Dermis blood vessel endothelial cell (primary cell): ENCODE measurements at regions not wholly inside any gene's neighbourhood (a gene's known extent, or its start where the extent isn't known, plus 50 kb on each side); places are given as distances from the start of the nearest gene placed in this dataset.

ENCODE experiments used
- DNase-seq: peaks from one replicate; pipeline ENCODE4 v3.0.0; 2010

DNA sequence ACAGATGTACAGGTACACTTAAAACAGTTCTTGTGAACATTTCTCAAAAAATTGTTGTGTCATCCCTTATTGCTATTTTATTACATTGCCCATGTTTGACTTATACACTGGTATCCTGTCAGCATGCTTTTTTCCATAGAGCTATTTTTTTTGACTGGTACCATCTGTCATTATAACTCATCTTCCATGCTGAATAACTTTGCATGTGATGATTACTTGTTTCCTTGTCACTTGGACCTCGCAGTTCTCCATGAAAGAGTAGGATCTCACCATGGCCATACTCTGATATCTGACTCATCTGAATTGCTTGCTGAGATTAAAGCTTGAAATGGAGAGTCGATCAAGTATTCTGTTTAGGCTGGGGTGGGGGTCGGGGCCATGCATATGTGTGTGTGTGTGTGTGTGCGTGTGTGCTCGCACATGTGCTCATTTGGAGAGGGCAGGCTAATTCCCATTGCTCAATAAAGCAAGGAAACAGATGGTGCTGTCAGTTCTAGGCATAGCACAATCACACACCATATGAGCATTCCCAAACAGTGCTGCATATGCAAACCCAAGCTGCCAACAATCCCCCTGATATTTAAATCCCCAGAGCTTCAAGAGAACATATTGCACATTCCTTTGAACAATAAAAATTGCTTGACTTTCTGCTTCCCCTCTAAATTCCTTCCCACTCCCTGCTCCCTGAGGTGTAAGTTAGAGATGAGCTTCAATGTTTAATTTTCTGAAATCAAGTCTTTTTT lies 62.9 kb downstream of the NHLRC3 start:
- no peak for DNase-seq

DNA sequence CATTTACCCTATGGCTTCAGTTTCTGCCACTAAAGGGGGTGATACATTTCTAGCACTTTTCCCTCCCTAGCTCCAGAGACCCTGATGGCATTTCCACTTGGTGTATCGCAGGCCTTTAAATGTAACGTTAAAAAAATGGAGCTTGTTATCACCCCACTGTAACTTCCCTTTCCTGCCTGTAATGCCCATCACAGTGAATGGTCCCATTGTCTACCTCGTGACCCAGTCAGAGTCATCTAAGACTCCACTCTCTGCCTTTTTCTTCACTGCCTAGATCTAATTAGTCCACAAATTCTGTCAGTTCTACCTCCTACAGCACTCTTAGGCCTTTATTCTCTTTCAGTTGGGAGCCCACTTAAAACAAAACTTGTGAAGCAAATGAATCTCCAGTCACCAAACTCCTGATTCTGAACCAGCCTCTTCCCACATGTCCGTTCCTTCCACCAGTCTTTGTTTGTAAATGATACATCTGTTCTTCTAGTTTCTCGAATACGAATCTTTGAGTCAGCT lies 64.8 kb downstream of the NHLRC3 start:
- DNase-seq = peak; percentile 6

DNA sequence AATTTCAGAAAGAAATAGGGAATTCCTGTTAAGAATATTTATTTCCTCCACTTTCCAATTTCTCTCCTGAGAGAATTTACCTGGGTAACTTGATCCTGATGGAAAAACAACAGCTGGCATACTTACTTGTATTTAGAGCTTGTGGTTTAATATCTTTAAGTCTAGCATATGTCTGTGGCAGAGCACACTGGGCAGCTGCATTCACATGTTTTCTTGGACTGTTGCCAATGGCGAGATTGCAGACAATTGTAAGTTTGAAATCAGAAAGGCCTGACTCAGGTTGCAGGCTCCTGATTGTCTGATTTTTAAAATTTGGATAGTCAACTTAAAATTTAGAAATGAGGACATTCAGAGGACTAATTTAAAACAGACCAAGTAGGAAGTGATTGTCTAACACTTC lies 66.9 kb downstream of the NHLRC3 start:
- peak; percentile 41 for DNase-seq

DNA sequence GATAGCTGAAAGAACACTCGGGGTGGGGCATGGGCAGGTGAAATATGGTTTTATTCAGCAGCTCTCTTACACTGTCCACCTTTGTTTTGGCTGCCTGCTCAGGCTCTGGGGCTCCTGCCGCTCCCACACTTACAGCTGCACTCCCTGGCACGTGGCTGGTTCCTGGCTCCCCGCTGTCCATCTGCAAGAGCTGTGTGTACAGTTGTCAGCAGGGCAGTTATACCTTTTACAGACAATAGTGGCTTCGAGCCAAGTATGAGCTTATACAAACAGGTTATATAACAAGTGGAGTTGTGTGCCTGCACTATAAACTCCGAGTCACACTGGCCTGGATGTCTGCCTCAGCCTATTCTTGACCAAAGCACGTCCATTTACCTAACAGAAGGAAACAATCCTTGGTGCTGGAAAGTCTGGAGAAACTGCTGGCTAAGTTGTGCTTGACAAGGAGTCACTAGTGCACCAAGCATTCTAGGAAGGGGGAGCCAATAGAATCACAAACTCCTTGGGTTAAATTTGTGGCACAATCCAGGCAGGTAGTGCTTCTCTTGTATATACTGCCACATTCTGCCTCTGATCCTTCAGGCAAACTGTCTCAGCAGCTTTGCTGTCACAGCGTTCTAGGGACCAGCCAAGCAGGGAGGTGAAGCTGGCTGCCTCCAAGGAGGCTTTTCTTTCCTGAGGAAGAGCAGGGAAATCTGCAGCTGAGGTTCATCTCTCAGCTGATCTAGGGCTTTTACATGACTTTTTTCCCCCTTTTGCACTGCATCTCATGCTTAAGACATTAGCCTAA lies 68.2 kb downstream of the NHLRC3 start:
- peak; percentile 2 for DNase-seq

DNA sequence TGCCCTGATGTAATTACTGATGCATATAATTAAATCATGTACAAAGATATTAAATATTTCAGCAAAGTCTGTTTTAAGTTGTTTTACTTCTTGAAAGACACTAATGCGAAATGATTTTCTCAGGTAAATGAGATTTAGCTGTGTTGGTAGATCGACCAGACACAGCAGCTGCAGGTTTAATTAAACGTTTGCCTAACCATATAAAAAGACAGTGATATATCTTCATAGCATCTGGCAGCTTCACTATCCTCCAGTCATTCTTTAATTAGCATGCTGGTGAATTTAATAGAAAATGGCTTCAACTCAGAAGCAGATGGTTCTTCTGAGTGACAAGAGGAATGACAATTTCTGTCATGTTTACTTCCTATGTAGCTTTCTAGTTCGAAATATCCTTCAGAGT lies 69.3 kb downstream of the NHLRC3 start:
- DNase-seq = no peak

DNA sequence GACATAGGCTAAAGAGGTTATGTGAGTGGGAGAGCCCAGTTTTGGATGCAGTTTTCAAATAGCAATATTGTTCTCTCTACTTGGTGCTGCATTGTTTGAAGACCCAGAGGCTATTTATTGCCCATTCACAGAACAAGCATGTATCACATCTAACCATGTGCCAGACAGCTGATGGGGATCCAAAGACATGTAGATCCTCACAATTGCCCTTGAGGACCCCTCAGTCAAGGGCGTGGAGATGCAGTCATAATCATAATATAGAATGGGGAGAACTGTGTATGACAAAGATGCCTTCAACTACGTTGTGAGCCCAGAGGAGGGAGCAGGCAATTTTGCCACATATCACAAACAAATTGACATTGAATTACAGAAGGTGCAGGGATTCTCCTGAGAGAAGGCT lies 70.5 kb downstream of the NHLRC3 start:
- no peak for DNase-seq

DNA sequence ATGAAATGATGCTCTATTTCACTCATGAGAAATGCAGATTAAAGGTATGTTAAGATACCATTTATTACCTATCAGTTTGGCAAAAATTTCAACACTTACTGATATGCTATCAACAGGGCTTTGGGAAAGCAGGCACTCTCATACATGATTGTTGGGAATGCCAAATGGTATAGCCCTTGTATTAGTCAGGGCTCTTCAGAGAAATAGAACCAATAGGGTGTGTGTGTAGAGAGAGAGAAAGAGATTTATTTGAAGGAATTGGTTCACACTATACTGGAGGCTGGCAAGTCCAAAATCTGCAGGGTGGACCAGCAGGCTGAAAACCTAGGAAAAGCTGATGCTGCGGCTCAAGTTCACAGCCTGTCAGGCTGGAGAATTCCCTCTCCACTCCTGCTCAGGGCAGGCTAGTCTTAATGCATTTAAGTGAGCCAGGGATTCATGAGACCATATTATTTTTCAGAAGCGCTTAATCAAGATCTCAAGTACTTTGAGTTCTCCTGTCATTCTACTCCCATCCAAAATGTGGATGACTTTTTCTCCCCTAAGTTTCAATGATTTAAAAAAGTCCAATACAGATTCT lies 72.4 kb downstream of the NHLRC3 start:
- DNase-seq = no peak

DNA sequence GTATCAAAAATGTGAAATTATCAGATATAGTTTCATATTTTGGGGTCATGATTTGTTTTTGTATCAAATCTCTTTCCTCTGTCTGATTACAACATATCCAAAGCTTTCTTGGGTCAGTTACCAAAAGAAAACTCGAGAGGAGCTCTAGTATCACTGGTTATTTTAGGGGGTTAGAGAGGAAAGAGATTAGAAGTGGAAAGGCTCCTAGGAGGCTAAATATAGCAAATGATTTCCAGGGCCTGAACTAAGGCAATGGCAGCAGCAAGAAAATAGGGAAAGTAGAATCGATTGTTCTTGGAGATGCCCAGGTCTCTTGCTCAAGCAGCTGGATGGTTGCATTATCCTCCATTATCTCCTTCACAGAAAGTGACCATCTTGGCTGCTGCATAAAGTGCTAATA lies 72.9 kb downstream of the NHLRC3 start:
- DNase-seq = no peak

DNA sequence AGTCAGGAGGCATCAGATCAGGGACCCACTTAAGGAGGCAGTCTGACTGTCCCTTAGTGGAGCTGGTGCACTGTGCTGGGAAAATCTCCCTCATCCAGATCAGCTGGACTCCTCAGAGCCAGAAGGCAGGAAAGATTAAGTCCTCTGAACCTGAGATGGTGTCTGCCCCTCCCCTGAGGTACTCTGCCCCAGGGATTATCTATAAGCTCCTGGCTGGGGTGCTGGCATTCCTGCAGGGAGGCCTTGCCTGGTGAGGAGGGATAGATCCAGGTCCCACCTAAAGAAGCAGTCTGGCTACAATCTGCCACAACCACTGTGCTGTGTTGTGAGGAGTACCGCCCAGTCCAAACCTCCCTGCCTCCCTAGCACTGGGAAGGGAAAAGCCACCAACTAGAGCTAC lies 81.2 kb downstream of the NHLRC3 start:
- no peak for DNase-seq

DNA sequence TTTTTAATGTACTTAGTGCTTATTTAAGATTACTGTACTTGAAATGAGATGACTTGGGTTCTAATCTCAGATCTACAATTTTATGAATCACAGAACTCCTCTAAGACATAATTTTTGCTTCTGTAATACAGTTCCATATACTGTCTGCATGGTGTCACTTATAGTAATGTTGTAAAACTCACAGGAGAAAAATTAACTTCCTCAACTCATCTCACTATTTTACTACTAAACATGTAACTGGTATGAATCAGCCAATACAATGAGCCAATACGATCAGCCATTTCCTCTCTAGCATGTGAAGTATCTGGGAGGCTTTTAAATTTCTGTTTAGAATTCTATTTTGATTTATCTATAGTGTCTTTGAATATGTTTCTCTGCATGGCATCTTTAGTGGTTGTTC lies 85.3 kb downstream of the NHLRC3 start:
- DNase-seq = no peak

DNA sequence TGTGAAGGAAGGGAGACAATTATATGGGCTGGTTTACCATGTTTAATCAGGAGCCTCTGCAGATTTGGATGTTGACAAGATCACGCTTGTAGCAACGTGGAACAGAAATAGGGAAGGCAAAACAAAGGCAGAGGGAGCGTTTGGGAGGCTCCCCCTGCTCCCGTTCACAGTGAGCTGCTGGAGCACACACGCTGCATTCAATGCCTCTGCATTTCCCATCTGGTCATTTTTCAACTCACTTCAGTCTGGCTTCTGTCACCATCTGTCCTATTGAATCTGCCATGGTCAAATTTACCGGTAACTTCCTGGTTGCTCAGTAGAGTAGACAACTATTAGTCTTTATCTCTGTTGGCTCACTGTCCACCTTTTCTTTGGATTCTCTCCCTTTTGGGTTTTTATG lies 91.0 kb downstream of the NHLRC3 start:
- DNase-seq = no peak

DNA sequence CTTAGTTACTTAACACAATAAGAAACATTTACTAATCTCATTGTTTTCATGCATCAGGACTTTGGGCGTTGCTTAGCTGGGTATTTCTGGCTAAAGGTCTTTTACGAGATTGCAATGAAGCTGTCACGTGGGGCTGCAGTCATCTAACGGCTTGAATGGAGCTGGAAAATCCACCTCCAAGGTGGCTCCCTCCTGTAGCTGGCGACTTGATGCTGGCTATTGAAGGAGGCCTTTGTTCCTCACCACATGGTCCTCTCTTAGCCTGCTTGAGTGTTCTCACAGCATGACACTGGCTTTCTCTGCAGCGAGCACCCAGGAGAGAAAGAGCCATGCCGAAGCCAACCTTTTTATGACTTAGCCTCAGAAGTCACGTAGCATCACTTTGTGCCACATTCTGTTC lies 92.0 kb downstream of the NHLRC3 start:
- no peak for DNase-seq

DNA sequence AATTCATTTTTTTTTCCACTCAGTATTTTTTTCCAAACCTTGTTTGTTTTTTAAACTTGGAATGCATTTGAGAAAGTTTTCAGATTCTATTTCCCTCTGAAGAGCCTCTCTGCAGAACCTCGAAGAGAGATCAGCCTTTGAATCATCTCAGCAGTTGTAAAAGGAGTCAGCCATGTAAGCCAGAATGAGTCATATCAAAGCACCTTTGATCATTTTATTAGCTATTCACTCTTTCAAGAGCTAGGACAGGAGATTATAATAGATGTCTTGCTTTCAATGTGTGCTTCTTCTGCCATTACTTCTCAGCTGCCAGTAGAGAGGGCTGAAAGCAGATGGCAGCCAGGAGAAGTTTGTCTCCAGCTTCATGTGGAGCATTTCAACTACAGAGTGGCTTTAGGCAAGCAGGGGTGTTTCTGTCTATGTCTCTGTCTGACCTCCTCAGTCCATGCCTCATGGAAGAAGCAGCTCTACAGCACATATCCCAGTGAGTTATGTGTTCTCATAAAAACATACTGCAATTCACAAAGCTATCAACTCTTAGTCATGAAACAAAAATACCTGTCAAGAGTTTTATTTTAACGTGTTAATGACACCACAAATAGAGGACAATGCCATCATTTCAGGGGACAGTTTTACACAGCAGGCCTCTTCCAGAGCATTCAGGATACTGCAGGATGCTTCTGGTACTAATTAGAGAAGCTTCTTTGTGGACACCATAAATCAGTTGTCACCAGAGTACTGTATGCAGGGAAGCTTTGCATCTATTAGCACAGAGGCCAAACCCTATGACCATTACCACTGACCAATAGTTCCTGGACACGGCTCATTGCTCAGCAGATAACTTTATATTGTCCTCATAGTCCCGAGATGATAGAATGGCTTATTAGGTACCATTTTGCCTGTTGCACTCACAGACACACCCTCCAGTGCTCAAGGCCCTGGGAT lies 94.3 kb downstream of the NHLRC3 start:
- DNase-seq = no peak

DNA sequence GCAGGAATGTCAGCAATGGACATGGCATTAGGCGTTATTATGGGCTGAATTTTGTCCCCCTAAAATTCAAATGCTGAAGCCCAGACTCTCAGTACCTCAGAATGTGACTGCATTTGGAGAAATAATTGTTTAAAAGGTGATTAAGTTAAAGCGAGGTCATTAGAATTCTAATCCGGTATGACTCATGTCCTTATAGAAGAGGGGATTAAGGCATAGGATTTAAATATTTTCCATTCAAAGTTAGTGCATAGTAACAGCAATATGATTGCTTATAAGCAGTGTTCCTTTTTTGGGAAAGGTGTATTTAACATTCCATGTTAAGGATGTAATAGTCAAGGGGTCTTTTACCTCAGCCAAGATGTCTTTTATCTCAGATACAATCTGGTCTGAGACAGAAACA lies 95.5 kb downstream of the NHLRC3 start:
- no peak for DNase-seq

DNA sequence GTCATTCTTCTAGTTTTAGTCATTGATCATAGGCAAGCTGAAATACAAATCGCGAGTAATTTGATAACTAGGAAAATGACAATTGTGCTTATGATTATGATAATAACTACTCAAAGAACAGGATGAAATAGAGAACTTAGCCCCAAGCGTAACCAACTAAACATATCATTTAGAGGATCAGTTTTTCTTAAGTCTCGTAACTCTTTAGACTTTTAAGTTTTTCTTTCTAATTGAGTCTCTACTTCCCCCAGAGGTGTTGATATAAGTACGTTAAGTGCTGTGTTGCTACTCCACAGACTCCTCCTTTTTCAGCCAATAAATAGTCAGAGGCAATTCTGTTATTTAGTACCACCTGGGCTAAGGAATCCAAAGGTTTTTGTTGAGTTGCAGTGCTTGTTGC lies 96.3 kb downstream of the NHLRC3 start:
- no peak for DNase-seq

DNA sequence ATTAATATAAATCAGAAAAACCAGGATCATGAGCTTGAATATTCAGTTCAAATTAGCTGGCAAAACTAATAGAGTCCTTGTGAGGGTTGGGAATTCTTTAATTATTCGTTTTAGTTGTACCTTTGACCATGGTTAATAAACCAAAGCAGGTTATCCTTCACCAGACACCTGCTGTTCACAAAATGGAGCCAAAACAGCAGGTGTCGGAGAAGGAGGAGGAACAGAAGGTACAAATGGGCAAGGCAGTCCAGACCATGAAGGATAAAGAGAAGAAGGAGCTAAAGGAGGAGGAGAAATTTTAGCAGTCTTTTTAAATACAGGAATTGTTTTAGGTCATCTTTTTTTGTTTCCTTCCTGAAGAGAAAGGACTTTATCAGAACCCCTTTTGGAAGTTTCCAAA lies 106.1 kb downstream of the NHLRC3 start:
- DNase-seq = no peak

DNA sequence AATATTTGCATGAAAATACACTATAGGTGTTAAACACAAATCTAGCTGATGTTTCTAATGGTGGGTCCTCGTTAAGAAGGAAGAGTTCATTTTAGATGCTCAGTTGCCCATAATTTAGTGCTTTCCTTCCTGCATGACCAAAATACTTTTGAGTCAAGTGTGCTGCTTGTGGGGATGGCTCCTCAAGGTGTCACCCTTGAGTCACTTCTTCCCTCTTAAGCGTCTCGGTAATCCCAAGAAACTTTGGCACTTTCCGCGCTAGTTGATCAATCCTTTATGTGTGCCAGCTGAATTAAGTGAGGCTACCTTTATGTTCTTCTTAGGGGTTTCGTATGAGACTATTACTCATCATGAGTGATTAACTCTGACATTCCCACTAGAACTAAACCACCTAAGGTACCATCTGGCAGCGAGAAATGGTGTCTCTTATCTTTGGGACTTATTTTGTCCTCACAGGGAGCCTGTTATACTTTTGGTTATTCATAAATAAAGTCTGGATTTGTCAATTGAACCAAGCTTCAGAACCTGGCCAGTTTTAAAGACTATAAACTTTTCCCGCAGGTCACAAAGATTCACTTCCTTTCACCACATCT lies 106.8 kb downstream of the NHLRC3 start:
- DNase-seq = peak; percentile 84

DNA sequence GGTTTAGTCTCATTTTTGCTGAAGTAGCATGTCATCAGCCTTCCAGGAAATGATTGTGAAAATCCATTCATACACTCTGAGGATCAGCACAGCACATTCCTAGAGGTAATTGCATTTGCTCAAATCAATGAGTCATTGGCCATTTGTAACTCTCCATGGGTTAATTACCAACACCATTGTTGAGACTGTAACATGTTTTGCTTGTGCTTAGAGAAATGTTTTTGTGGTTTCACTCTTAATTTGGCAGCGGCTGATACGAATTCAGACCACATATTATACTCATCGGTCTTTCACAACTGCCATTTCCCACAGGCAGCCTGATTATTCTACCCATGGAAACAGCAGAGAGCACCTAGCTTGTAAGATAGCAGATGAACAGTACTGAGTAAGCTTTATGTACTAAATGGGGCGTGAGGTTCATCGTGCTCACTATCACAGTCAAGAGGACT lies 110.3 kb downstream of the NHLRC3 start:
- DNase-seq = peak; percentile 74

DNA sequence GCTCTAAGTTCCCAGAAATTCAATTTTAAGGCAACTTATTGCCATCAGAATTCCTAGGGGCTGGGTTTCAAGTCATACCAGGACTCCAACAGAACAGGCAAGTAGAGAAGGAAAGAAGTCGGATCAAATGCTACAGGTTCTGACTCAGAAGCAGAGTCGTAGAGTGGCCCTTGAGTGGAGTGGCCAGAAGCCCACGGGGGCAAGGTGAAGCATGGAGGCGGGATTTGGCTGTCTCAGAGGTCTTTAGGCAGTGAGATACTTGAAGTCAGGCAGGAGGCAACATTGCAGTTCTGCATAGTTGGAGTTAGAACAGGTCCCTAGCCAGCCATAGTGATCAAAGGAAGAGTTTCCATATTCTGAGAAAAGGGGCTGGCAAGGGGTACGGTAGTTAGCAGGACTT lies 111.6 kb downstream of the NHLRC3 start:
- DNase-seq = no peak

DNA sequence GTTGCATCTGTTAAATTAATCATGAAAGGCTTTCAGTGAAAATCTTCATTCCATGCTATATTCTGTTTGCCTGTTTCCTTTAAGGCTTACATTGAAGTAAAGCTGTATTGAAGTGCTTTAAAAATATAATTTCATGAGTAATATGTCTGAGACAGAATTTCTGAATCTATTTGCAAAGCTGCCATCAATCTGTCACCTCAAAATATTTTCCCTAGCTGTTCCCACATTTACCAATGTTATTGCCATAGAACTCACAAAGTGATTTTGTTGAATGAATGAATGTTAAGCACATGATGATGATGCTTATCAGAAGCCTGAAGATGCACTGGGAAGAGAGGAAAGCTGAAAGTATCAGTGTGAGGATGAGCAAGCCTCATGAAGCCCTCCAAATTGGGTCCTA lies 115.8 kb downstream of the NHLRC3 start:
- no peak for DNase-seq

DNA sequence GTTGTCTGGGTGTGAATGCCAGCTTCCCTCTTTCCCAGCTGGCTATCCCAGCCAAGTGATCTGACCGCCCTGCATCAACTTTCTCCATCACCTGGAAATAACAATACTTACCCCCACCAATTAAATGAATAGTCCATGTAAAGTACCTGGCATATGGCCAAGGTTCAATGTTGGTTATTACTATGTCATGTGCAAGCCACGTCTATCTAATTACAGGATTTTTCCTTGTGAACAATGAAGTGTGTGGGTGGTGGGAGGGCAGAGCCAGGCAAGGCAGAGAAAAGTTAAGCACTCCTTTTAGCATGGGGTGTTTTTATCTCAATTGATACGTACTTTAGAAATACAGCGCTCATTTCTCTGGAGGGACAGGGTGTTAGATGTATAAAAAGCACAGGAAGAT lies 121.1 kb downstream of the NHLRC3 start:
- DNase-seq = peak; percentile 74

DNA sequence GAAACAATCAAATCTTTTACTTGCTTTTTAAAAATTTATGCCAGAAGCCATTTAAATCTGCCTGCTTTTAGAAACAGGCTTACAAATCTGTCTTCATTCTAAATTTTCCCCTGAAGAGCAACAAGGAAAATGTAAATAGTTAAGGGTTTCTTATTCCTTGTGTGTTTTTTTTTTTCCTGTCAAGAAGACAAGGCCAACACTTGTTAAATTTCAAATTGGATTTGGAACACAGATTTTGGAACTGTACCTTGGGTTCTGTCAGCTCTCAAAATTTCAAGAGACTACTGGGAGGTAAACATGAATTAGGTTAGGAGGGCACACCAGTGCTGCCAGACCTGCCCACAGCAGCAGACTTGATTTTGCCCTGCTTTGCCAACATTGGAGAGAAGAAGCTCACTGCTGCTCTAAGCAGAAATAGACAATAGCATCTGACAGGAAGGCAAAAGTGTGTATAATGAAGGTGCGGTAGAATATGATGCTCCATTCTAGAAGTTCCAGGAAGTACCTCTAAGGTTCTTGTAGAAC lies 121.7 kb downstream of the NHLRC3 start:
- no peak for DNase-seq
